ENCODE measurements at regions not wholly inside any gene's neighbourhood (a gene's known extent, or its start where the extent isn't known, plus 50 kb on each side); places are given as distances from the start of the nearest gene placed in this dataset.

DNA sequence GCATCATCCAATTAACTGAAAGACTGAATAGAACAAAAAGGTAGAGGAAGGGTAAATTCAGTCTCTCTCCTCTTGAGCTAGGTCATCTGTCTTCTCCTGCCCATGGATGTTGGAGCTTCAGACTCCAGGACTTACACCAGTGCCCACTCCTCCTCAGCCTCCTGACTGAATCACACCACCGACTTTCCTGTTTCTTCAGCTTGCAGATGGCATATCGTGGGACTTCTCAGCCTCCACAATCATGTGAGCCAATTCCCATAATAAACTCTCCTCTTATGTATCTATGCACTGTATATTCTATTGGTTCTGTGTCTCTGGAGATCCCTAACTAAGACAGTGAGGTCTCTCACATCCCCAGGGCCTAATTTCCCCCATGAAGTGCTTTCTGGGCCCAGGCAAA is 140.4 kb downstream of the CD47 start:
- Histone ChIP-seq H3K4me3 (ENCODE audit: low read depth in 1 of 2, low read length in 2 of 2) (no peak overlapping the region), H3K36me3 (ENCODE audit: control insufficient read depth in 1 of 2, insufficient read depth in 2 of 2, low read length in 2 of 2) (no peaks in the 10 kb centered on the region), H3K4me1 (ENCODE audit: control insufficient read depth in 1 of 2, insufficient read depth in 2 of 2, low read length in 2 of 2) (no peaks in the 10 kb centered on the region), H3K27me3 (ENCODE audit: low read depth, low read length) (no peaks in the 10 kb centered on the region), H3K9me3 (ENCODE audit: control insufficient read depth in 1 of 2, low read length in 2 of 2) (no peaks in the 10 kb centered on the region), H3K27ac (ENCODE audit: low read length) (no peak overlapping the region)

- H3K27me3 ChIP-seq (ENCODE audit: low read depth, low read length), result no peaks in the 10 kb centered on the region
- no peak overlapping the region for H3K4me3 ChIP-seq (ENCODE audit: low read depth in 1 of 2, low read length in 2 of 2)
- H3K4me1 ChIP-seq (ENCODE audit: control insufficient read depth in 1 of 2, insufficient read depth in 2 of 2, low read length in 2 of 2), result no peaks in the 10 kb centered on the region
- no peaks in the 10 kb centered on the region for H3K36me3 ChIP-seq (ENCODE audit: control insufficient read depth in 1 of 2, insufficient read depth in 2 of 2, low read length in 2 of 2)
- no peak overlapping the region for H3K27ac ChIP-seq (ENCODE audit: low read length)
- H3K9me3 ChIP-seq (ENCODE audit: control insufficient read depth in 1 of 2, low read length in 2 of 2), result no peaks in the 10 kb centered on the region
These were observed 141.3 kb downstream of the CD47 start for GRCh38 chr3:107949394-107949970.

GRCh38 chr3:107947203-107947602 is 143.6 kb downstream of the CD47 start:
- Histone ChIP-seq H3K4me3 (ENCODE audit: low read depth in 1 of 2, low read length in 2 of 2) (no peak overlapping the region), H3K27me3 (ENCODE audit: low read depth, low read length) (no peaks in the 10 kb centered on the region), H3K36me3 (ENCODE audit: control insufficient read depth in 1 of 2, insufficient read depth in 2 of 2, low read length in 2 of 2) (no peaks in the 10 kb centered on the region), H3K4me1 (ENCODE audit: control insufficient read depth in 1 of 2, insufficient read depth in 2 of 2, low read length in 2 of 2) (no peaks in the 10 kb centered on the region), H3K27ac (ENCODE audit: low read length) (no peak overlapping the region), H3K9me3 (ENCODE audit: control insufficient read depth in 1 of 2, low read length in 2 of 2) (no peaks in the 10 kb centered on the region)

- Histone ChIP-seq H3K4me1 (ENCODE audit: control insufficient read depth in 1 of 2, insufficient read depth in 2 of 2, low read length in 2 of 2) (no peaks in the 10 kb centered on the region), H3K4me3 (ENCODE audit: low read depth in 1 of 2, low read length in 2 of 2) (no peak overlapping the region), H3K9me3 (ENCODE audit: control insufficient read depth in 1 of 2, low read length in 2 of 2) (no peaks in the 10 kb centered on the region), H3K27me3 (ENCODE audit: low read depth, low read length) (no peaks in the 10 kb centered on the region), H3K27ac (ENCODE audit: low read length) (no peak overlapping the region), H3K36me3 (ENCODE audit: control insufficient read depth in 1 of 2, insufficient read depth in 2 of 2, low read length in 2 of 2) (no peaks in the 10 kb centered on the region)
These were observed 144.1 kb downstream of the CD47 start for GRCh38 chr3:107946700-107947099.

DNA sequence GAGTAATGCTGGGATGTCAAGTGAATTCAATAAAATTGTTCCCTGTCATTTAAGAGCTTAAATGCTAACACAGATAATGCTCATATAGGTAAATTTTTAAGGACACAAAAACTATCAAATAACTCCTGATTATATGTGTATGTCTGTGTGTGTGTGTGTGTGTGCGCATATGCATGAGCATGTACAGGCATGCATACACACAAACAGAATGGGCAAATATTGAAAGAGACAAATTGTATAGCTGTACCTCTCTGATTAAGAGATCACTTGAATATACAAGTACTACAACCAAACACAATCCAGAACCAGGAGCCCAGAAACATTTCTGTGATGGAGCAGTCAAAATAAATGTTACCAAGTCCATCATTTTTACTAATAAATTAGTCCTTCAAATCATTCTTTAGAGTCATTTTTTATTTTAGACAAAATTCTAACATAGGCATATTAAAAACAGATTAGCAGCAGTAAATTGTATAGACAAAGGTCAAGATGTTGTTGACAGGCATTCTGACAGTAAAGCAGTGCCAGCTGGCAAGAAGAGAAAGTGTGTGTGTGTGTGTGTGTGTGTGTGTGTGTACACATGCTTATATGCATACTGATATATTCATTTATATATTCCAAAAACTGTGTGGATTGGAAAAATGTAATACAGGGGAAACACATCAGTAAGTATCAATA is 145.3 kb downstream of the CD47 start:
- Histone ChIP-seq H3K27me3 (ENCODE audit: low read depth, low read length) (no peaks in the 10 kb centered on the region), H3K36me3 (ENCODE audit: control insufficient read depth in 1 of 2, insufficient read depth in 2 of 2, low read length in 2 of 2) (no peaks in the 10 kb centered on the region), H3K27ac (ENCODE audit: low read length) (no peak overlapping the region), H3K4me3 (ENCODE audit: low read depth in 1 of 2, low read length in 2 of 2) (no peak overlapping the region), H3K4me1 (ENCODE audit: control insufficient read depth in 1 of 2, insufficient read depth in 2 of 2, low read length in 2 of 2) (no peaks in the 10 kb centered on the region), H3K9me3 (ENCODE audit: control insufficient read depth in 1 of 2, low read length in 2 of 2) (no peaks in the 10 kb centered on the region)

DNA sequence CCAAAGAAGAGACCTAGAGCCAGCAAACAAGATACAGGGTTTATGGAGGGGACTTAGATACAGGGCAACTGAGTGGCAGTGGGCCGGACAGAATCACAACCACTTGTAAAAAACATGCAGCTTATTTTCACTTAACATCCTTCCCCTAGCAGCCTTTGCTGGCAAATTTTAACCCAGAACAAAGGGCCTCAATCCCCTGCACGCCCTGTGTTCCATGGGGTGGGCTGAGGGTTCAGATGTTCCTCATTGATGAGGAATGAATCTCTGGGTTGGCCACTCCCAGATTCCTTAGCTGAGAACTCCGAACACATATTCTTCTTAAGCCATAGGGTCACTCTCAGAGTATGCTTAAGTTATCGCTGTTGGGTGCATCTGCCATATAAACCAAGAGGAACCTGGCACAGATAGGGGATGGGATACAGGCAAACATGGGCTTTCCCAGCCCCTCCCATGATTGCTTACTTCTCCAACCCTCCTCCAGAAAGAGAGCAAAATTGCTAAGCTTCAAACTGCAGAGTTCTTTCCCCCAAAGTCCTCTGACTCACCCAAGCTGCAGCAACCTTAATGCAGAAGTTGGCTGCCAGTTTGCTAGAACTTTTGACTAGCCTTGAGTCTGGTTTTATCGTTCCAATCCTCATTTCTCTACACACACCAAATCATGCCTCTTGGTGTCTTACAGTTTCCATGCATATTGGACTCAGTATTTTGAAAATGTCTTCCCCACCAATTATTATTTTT is 146.9 kb downstream of the CD47 start:
- Histone ChIP-seq H3K4me1 (ENCODE audit: control insufficient read depth in 1 of 2, insufficient read depth in 2 of 2, low read length in 2 of 2) (no peaks in the 10 kb centered on the region), H3K4me3 (ENCODE audit: low read depth in 1 of 2, low read length in 2 of 2) (no peak overlapping the region), H3K27ac (ENCODE audit: low read length) (no peak overlapping the region), H3K27me3 (ENCODE audit: low read depth, low read length) (no peaks in the 10 kb centered on the region), H3K9me3 (ENCODE audit: control insufficient read depth in 1 of 2, low read length in 2 of 2) (no peaks in the 10 kb centered on the region), H3K36me3 (ENCODE audit: control insufficient read depth in 1 of 2, insufficient read depth in 2 of 2, low read length in 2 of 2) (no peaks in the 10 kb centered on the region)

- H3K36me3 ChIP-seq (ENCODE audit: control insufficient read depth in 1 of 2, insufficient read depth in 2 of 2, low read length in 2 of 2), result no peaks in the 10 kb centered on the region
- no peaks in the 10 kb centered on the region for H3K4me1 ChIP-seq (ENCODE audit: control insufficient read depth in 1 of 2, insufficient read depth in 2 of 2, low read length in 2 of 2)
- H3K9me3 ChIP-seq (ENCODE audit: control insufficient read depth in 1 of 2, low read length in 2 of 2), result no peaks in the 10 kb centered on the region
- no peak overlapping the region for H3K27ac ChIP-seq (ENCODE audit: low read length)
- no peaks in the 10 kb centered on the region for H3K27me3 ChIP-seq (ENCODE audit: low read depth, low read length)
- H3K4me3 ChIP-seq (ENCODE audit: low read depth in 1 of 2, low read length in 2 of 2), result no peak overlapping the region
These were observed 147.7 kb downstream of the CD47 start for GRCh38 chr3:107942951-107943749.

DNA sequence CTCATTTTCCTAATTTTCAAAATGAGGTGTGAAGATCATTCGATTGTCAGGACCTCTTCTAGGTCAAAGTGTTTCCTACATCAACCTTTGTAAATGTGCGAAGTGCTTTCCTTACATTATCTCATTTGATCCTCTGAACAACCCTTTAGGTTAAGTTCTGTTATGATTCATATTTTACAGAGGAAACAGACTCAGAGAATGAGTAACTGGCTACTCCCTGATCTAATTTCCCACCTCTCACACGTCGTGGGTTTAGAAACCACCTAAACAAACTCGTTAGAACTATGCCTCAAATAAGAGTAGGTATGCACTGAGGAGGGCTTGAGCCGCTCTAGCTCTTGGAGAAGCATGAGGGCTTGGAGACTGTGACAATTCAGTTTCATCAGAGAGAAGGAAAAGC is 148.6 kb downstream of the CD47 start:
- H3K4me3 ChIP-seq (ENCODE audit: low read depth in 1 of 2, low read length in 2 of 2), result no peak overlapping the region
- H3K27ac ChIP-seq (ENCODE audit: low read length), result no peak overlapping the region
- H3K27me3 ChIP-seq (ENCODE audit: low read depth, low read length), result no peaks in the 10 kb centered on the region
- no peaks in the 10 kb centered on the region for H3K9me3 ChIP-seq (ENCODE audit: control insufficient read depth in 1 of 2, low read length in 2 of 2)
- no peaks in the 10 kb centered on the region for H3K4me1 ChIP-seq (ENCODE audit: control insufficient read depth in 1 of 2, insufficient read depth in 2 of 2, low read length in 2 of 2)
- no peaks in the 10 kb centered on the region for H3K36me3 ChIP-seq (ENCODE audit: control insufficient read depth in 1 of 2, insufficient read depth in 2 of 2, low read length in 2 of 2)

DNA sequence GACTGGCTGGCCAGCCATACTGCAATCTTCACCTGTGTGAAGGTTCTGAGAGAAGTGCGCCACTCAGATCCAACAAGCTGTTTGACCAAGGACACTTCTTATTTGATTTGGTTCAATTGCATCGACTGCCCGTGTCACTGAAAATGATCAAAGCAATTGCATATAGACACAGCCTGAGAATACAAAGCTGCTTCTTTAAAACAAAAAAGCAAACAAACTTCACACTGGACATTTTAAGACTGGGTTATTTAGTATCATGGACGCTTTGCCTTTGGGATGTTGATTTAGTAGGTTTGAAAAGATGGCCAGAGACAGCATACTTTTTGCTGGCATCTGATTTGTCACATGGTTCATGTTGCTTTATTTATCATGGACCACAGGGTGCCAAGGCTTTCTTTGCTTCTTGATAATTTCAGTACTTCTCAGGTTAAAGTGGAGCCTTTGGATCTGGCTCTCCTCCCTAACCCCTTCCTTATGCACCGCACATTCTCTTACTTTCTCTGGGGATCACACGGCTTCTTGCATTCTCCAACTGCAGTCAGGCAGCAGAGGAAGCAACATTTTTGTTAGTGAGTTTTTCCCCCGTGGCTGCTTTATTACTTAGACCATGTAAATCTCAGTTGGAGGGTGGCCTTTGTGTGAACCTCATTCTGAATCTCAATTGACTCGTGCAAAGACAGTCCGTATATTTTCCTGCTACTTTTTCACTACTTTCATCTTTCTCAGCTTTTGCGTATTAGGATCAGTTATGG is 151.0 kb downstream of the CD47 start:
- H3K27me3 ChIP-seq (ENCODE audit: low read depth, low read length), result no peaks in the 10 kb centered on the region
- no peaks in the 10 kb centered on the region for H3K9me3 ChIP-seq (ENCODE audit: control insufficient read depth in 1 of 2, low read length in 2 of 2)
- H3K36me3 ChIP-seq (ENCODE audit: control insufficient read depth in 1 of 2, insufficient read depth in 2 of 2, low read length in 2 of 2), result no peaks in the 10 kb centered on the region
- no peak overlapping the region for H3K27ac ChIP-seq (ENCODE audit: low read length)
- no peaks in the 10 kb centered on the region for H3K4me1 ChIP-seq (ENCODE audit: control insufficient read depth in 1 of 2, insufficient read depth in 2 of 2, low read length in 2 of 2)
- H3K4me3 ChIP-seq (ENCODE audit: low read depth in 1 of 2, low read length in 2 of 2), result no peak overlapping the region

GRCh38 chr3:107938143-107938542 is 152.7 kb downstream of the CD47 start:
- H3K9me3 ChIP-seq (ENCODE audit: control insufficient read depth in 1 of 2, low read length in 2 of 2), result peaks cover 0 to 3% of the 10 kb centered on the region in 2 donors
- no peaks in the 10 kb centered on the region for H3K36me3 ChIP-seq (ENCODE audit: control insufficient read depth in 1 of 2, insufficient read depth in 2 of 2, low read length in 2 of 2)
- no peaks in the 10 kb centered on the region for H3K27me3 ChIP-seq (ENCODE audit: low read depth, low read length)
- H3K4me1 ChIP-seq (ENCODE audit: control insufficient read depth in 1 of 2, insufficient read depth in 2 of 2, low read length in 2 of 2), result no peaks in the 10 kb centered on the region
- H3K4me3 ChIP-seq (ENCODE audit: low read depth in 1 of 2, low read length in 2 of 2), result no peak overlapping the region
- no peak overlapping the region for H3K27ac ChIP-seq (ENCODE audit: low read length)

DNA sequence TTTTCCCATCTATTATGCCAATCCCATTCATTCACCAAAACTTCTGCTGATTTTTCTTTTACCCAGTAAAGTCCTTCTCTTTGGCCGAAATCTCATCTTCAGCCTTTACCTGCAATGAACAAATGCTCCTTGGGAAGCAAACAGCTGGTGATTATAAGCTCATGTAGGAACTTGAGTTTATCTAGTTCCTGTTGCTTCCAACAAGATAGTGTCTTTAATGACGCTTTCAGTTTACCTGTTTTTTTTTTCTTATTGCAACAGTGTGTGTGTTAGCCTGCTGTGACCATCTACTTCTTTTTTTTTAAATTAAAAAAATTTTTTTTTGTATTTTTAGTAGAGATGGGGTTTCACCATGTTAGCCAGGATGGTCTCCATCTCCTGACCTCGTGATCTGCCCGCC is 156.0 kb downstream of the CD47 start:
- Histone ChIP-seq H3K27ac (ENCODE audit: low read length) (no peak overlapping the region), H3K4me1 (ENCODE audit: control insufficient read depth in 1 of 2, insufficient read depth in 2 of 2, low read length in 2 of 2) (no peaks in the 10 kb centered on the region), H3K27me3 (ENCODE audit: low read depth, low read length) (no peaks in the 10 kb centered on the region), H3K36me3 (ENCODE audit: control insufficient read depth in 1 of 2, insufficient read depth in 2 of 2, low read length in 2 of 2) (no peaks in the 10 kb centered on the region), H3K9me3 (ENCODE audit: control insufficient read depth in 1 of 2, low read length in 2 of 2) (peaks cover 0 to 3% of the 10 kb centered on the region in 2 donors), H3K4me3 (ENCODE audit: low read depth in 1 of 2, low read length in 2 of 2) (no peak overlapping the region)

Measured in muscle layer of duodenum (tissue), 2 donors.